ENCODE measurements at regions not wholly inside any gene's neighbourhood (a gene's known extent, or its start where the extent isn't known, plus 50 kb on each side); places are given as distances from the start of the nearest gene placed in this dataset.

GRCh38 chr4:36013206-36013605, 231.1 kb downstream of the ARAP2 start:
- H2AFZ ChIP-seq (ENCODE audit: low read length), result no peak overlapping the region
- H3K4me2 ChIP-seq (ENCODE audit: low read depth, low read length, poor library complexity, severe bottlenecking), result no peak overlapping the region
- H3F3A ChIP-seq (ENCODE audit: low read depth), result no peaks in the 10 kb centered on the region
- H3K9me2 ChIP-seq (replicated peaks; ENCODE audit: low read depth, low read length), result no peaks in the 10 kb centered on the region
- no peak overlapping the region for H3K4me3 ChIP-seq (ENCODE audit: low read length, poor library complexity, severe bottlenecking)
- no peak for TF ChIP-seq EZH2phosphoT487 (IDR thresholded peaks at IDR 0.05; ENCODE audit: borderline replicate concordance)
- no peak for TF ChIP-seq CTCF (conservative IDR thresholded peaks at IDR 0.05; ENCODE audit: low read length)
- H3K9ac ChIP-seq (ENCODE audit: low read depth, low read length, poor library complexity, severe bottlenecking), result no peak overlapping the region
- H3K27me3 ChIP-seq (ENCODE audit: insufficient read depth, low read length, poor library complexity, severe bottlenecking), result no peaks in the 10 kb centered on the region
- H3K79me2 ChIP-seq (ENCODE audit: insufficient read depth, low read length), result no peaks in the 10 kb centered on the region
- no peaks in the 10 kb centered on the region for H3K9me3 ChIP-seq (ENCODE audit: insufficient read depth, low read depth, low read length)
- no peaks in the 10 kb centered on the region for H3K36me3 ChIP-seq (ENCODE audit: insufficient read depth, low read length)
- no peaks in the 10 kb centered on the region for H4K20me1 ChIP-seq (ENCODE audit: insufficient read depth, low read length, poor library complexity, severe bottlenecking)
- no peaks in the 10 kb centered on the region for H3K4me1 ChIP-seq (ENCODE audit: insufficient read depth, low read length, poor library complexity, severe bottlenecking)

Data from Loucy (cell line).